ENCODE measurements at regions not wholly inside any gene's neighbourhood (a gene's known extent, or its start where the extent isn't known, plus 50 kb on each side); places are given as distances from the start of the nearest gene placed in this dataset.

- CTCF ChIA-PET: interaction anchor here (1.4 to 1.7 kb wide), 2 partner anchors 10 to 475 kb away, joined by 3 to 7 read pairs; no protein-coding TSS in a partner anchor
- H4K20me1 ChIP-seq (replicated peaks; ENCODE audit: control insufficient read depth, extremely low read depth, insufficient read depth, low read length): no peaks in the 10 kb centered on the region
- dilution Hi-C loops (cut with MboI; ENCODE audit: extremely low pct_ligation_motif_present, low sequenced_read_pairs): no loop called here
- TF ChIP-seq FOS (IDR thresholded peaks at IDR 0.05; ENCODE audit: borderline replicate concordance, insufficient read depth, low read length) (no peak), POLR2A (IDR thresholded peaks at IDR 0.05; ENCODE audit: low read depth, low read length) (no peak), MAX (IDR thresholded peaks at IDR 0.05; ENCODE audit: insufficient read depth, insufficient read length) (no peak), POLR2AphosphoS5 (IDR thresholded peaks at IDR 0.05; ENCODE audit: insufficient read depth, low read depth, low read length) (no peak), MYC (IDR thresholded peaks at IDR 0.05; ENCODE audit: low read depth, low read length) (no peak), CTCF (IDR thresholded peaks at IDR 0.05; ENCODE audit: extremely low read depth in 1 of 2, insufficient read depth in 1 of 2, low read depth in 1 of 2, low read length in 2 of 2) (no peak), GATA2 (IDR thresholded peaks at IDR 0.05; ENCODE audit: insufficient read depth, insufficient read length, low read depth, low read length) (no peak), EZH2 (IDR thresholded peaks at IDR 0.05; ENCODE audit: borderline replicate concordance, low read depth, low read length, severe bottlenecking) (no peak), JUN (IDR thresholded peaks at IDR 0.05; ENCODE audit: borderline replicate concordance, insufficient read depth, insufficient read length, low read depth) (no peak)
- no peak overlapping the region for H3K4me2 ChIP-seq (ENCODE audit: insufficient read depth, low read length)
- POLR2A ChIA-PET: no interaction called here
- H3K9me3 ChIP-seq (replicated peaks; ENCODE audit: control insufficient read depth, insufficient read depth, low read length): no peaks in the 10 kb centered on the region
- H3K27ac ChIP-seq (ENCODE audit: insufficient read depth, low read depth, low read length): no peak overlapping the region
- H3K4me1 ChIP-seq (ENCODE audit: control insufficient read depth, extremely low read depth, insufficient read depth, low read length): peaks cover 7% of the 10 kb centered on the region
- no peak overlapping the region for H2AFZ ChIP-seq (ENCODE audit: low read depth, low read length)
- no peaks in the 10 kb centered on the region for H3K36me3 ChIP-seq (ENCODE audit: control insufficient read depth in 2 of 2, extremely low read depth in 1 of 2, insufficient read depth in 2 of 2, low read length in 2 of 2)
- FAIRE-seq (no peak), DNase-seq (ENCODE audit: low read depth, low spot score) (no peak)
- H3K9me1 ChIP-seq (replicated peaks; ENCODE audit: control insufficient read depth, extremely low read depth, insufficient read depth, low read length): no peaks in the 10 kb centered on the region
- no peaks in the 10 kb centered on the region for H3K79me2 ChIP-seq (ENCODE audit: control insufficient read depth, insufficient read depth, low read length)
- no TSS peak for BruUV-seq (replicated peaks)
- H3K4me3 ChIP-seq (replicated peaks in 1 of 3; ENCODE audit: insufficient read depth in 1 of 3, low read depth in 1 of 3, low read length in 3 of 3): no peak overlapping the region
- H3K27me3 ChIP-seq (ENCODE audit: control insufficient read depth in 2 of 2, insufficient read depth in 2 of 2, low read length in 2 of 2): peaks cover 23 to 40% of the 10 kb centered on the region in 2 experiments
- intact Hi-C loops (cut with micrococcal nuclease): no loop called here
- H3K9ac ChIP-seq (replicated peaks; ENCODE audit: extremely low read depth, insufficient read depth, low read length): no peak overlapping the region
Observed at GRCh38 chr20:58128635-58129625, 99.5 kb downstream of the ANKRD60 start.
